ENCODE measurements at regions not wholly inside any gene's neighbourhood (a gene's known extent, or its start where the extent isn't known, plus 50 kb on each side); places are given as distances from the start of the nearest gene placed in this dataset.

GRCh38 chr9:23538067-23538402 lies 288.0 kb downstream of the ELAVL2 start:
- Histone ChIP-seq H2AK5ac (ENCODE audit: low read length) (no peak overlapping the region), H3K9me3 (ENCODE audit: insufficient read depth, low read depth, low read length) (no peaks in the 10 kb centered on the region), H4K12ac (ENCODE audit: low read depth, low read length) (no peak overlapping the region), H3K18ac (ENCODE audit: low read length) (no peak overlapping the region), H2AFZ (ENCODE audit: insufficient read depth, low read length, poor library complexity) (no peak overlapping the region), H3K36me3 (ENCODE audit: control insufficient read depth in 1 of 2, insufficient read depth in 2 of 2, low read length in 2 of 2) (no peaks in the 10 kb centered on the region), H3K4me2 (ENCODE audit: low read length) (peak overlapping the region; percentile 32), H3K27ac (ENCODE audit: low read depth, low read length) (no peak overlapping the region), H3K4me3 (ENCODE audit: low read depth, low read length) (no peak overlapping the region), H2BK120ac (ENCODE audit: insufficient read depth, low read length, poor library complexity) (no peak overlapping the region), H3K79me2 (ENCODE audit: control insufficient read depth, insufficient read depth, low read length, poor library complexity) (no peaks in the 10 kb centered on the region), H4K91ac (ENCODE audit: low read depth, low read length) (no peak overlapping the region), H2BK12ac (ENCODE audit: low read length) (no peak overlapping the region), H3K9ac (ENCODE audit: low read length) (no peak overlapping the region), H2BK5ac (ENCODE audit: low read depth, low read length, poor library complexity) (no peak overlapping the region), H3K4ac (ENCODE audit: low read depth, low read length) (no peak overlapping the region), H3K4me1 (ENCODE audit: control insufficient read depth in 1 of 2, insufficient read depth in 2 of 2, low read length in 2 of 2) (peaks cover 2 to 3% of the 10 kb centered on the region in 2 experiments), H4K8ac (ENCODE audit: low read depth, low read length) (no peak overlapping the region), H3K27me3 (ENCODE audit: insufficient read depth, low read length) (no peaks in the 10 kb centered on the region), H3K79me1 (ENCODE audit: low read length) (no peaks in the 10 kb centered on the region), H3K23ac (ENCODE audit: low read length) (no peak overlapping the region), H3K14ac (ENCODE audit: low read length) (no peak overlapping the region)
- DNase-seq: no peak
- WGBS (ENCODE audit: extremely low coverage, insufficient coverage, insufficient read length): no CpG with 5 or more reads among the region's 12 CpGs

DNA sequence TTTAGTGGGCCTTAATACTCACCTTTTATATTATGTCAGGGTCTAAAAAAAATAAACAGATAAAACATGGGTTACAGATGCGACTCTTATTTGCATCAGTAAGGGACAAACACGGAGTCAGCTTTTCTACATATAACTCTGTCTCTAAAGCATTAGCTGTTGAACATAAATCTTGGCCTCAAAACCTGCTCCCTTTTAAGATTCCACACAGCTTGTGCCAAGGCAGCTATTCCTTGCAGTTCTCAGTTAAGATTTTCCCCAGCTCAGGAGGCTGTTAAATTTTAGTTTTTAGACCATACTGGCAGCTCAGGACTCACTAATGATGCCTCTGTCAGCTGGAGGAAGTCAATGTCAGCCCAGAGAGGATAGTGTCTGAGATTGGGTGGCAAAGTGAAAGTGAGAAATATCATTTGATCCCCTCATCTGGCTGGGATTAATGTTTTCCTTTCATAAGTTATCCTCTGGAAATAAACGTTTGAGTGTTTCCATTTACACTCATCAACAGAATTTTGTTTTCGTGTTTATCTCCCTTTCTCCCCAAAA lies 287.5 kb downstream of the ELAVL2 start:
- Histone ChIP-seq H2BK120ac (ENCODE audit: insufficient read depth, low read length, poor library complexity) (no peak overlapping the region), H3K4me3 (ENCODE audit: low read depth, low read length) (no peak overlapping the region), H4K8ac (ENCODE audit: low read depth, low read length) (no peak overlapping the region), H2BK5ac (ENCODE audit: low read depth, low read length, poor library complexity) (no peak overlapping the region), H3K36me3 (ENCODE audit: control insufficient read depth in 1 of 2, insufficient read depth in 2 of 2, low read length in 2 of 2) (no peaks in the 10 kb centered on the region), H3K79me2 (ENCODE audit: control insufficient read depth, insufficient read depth, low read length, poor library complexity) (no peaks in the 10 kb centered on the region), H2AK5ac (ENCODE audit: low read length) (no peak overlapping the region), H3K14ac (ENCODE audit: low read length) (no peak overlapping the region), H3K9me3 (ENCODE audit: insufficient read depth, low read depth, low read length) (no peaks in the 10 kb centered on the region), H3K23ac (ENCODE audit: low read length) (no peak overlapping the region), H3K18ac (ENCODE audit: low read length) (no peak overlapping the region), H3K4me1 (ENCODE audit: control insufficient read depth in 1 of 2, insufficient read depth in 2 of 2, low read length in 2 of 2) (peaks cover 2 to 3% of the 10 kb centered on the region in 2 experiments), H3K79me1 (ENCODE audit: low read length) (no peaks in the 10 kb centered on the region), H3K4ac (ENCODE audit: low read depth, low read length) (no peak overlapping the region), H3K9ac (ENCODE audit: low read length) (no peak overlapping the region), H2BK12ac (ENCODE audit: low read length) (no peak overlapping the region), H4K12ac (ENCODE audit: low read depth, low read length) (no peak overlapping the region), H4K91ac (ENCODE audit: low read depth, low read length) (no peak overlapping the region), H3K27me3 (ENCODE audit: insufficient read depth, low read length) (no peaks in the 10 kb centered on the region), H3K4me2 (ENCODE audit: low read length) (no peak overlapping the region), H3K27ac (ENCODE audit: low read depth, low read length) (no peak overlapping the region), H2AFZ (ENCODE audit: insufficient read depth, low read length, poor library complexity) (no peak overlapping the region)
- DNase-seq: no peak
- no CpG with 5 or more reads among the region's 4 CpGs for whole genome bisulfite sequencing (ENCODE audit: extremely low coverage, insufficient coverage, insufficient read length)

DNA sequence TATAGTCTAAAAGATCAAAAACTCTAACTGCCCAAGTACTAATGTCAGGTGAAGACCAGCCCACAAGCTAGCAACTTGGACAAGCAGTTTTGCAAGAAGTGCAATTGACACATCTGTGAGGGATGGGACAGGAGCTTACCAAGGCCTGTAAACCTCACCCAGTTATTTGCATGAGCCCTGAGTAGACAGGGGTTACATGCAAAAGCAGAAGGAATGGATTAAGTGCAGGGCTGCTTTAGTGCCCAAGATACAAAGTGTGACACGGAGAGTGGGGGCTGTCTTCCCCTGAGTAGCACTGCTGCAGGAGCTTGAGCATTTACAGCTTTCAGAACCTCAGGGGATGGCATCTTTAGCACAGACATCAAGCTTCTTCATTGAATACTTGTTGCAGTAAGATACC lies 286.7 kb downstream of the ELAVL2 start:
- no peak overlapping the region for H3K18ac ChIP-seq (ENCODE audit: low read length)
- H3K4me2 ChIP-seq (ENCODE audit: low read length): no peak overlapping the region
- H3K4me1 ChIP-seq (ENCODE audit: control insufficient read depth in 1 of 2, insufficient read depth in 2 of 2, low read length in 2 of 2): peaks cover 2 to 3% of the 10 kb centered on the region in 2 experiments
- no peak overlapping the region for H2AFZ ChIP-seq (ENCODE audit: insufficient read depth, low read length, poor library complexity)
- no peak overlapping the region for H2BK5ac ChIP-seq (ENCODE audit: low read depth, low read length, poor library complexity)
- H3K9me3 ChIP-seq (ENCODE audit: insufficient read depth, low read depth, low read length): no peaks in the 10 kb centered on the region
- H3K4me3 ChIP-seq (ENCODE audit: low read depth, low read length): no peak overlapping the region
- H4K91ac ChIP-seq (ENCODE audit: low read depth, low read length): no peak overlapping the region
- H3K14ac ChIP-seq (ENCODE audit: low read length): no peak overlapping the region
- H3K36me3 ChIP-seq (ENCODE audit: control insufficient read depth in 1 of 2, insufficient read depth in 2 of 2, low read length in 2 of 2): no peaks in the 10 kb centered on the region
- no peak overlapping the region for H4K8ac ChIP-seq (ENCODE audit: low read depth, low read length)
- no peak overlapping the region for H3K27ac ChIP-seq (ENCODE audit: low read depth, low read length)
- H3K79me1 ChIP-seq (ENCODE audit: low read length): no peaks in the 10 kb centered on the region
- WGBS (ENCODE audit: extremely low coverage, insufficient coverage, insufficient read length): no CpG with 5 or more reads among the region's 1 CpG
- no peak overlapping the region for H4K12ac ChIP-seq (ENCODE audit: low read depth, low read length)
- H3K27me3 ChIP-seq (ENCODE audit: insufficient read depth, low read length): no peaks in the 10 kb centered on the region
- DNase-seq: no peak
- H2AK5ac ChIP-seq (ENCODE audit: low read length): no peak overlapping the region
- no peak overlapping the region for H3K4ac ChIP-seq (ENCODE audit: low read depth, low read length)
- H3K9ac ChIP-seq (ENCODE audit: low read length): no peak overlapping the region
- no peak overlapping the region for H2BK120ac ChIP-seq (ENCODE audit: insufficient read depth, low read length, poor library complexity)
- peak overlapping the region; percentile 46 for H3K23ac ChIP-seq (ENCODE audit: low read length)
- H3K79me2 ChIP-seq (ENCODE audit: control insufficient read depth, insufficient read depth, low read length, poor library complexity): no peaks in the 10 kb centered on the region
- H2BK12ac ChIP-seq (ENCODE audit: low read length): no peak overlapping the region

DNA sequence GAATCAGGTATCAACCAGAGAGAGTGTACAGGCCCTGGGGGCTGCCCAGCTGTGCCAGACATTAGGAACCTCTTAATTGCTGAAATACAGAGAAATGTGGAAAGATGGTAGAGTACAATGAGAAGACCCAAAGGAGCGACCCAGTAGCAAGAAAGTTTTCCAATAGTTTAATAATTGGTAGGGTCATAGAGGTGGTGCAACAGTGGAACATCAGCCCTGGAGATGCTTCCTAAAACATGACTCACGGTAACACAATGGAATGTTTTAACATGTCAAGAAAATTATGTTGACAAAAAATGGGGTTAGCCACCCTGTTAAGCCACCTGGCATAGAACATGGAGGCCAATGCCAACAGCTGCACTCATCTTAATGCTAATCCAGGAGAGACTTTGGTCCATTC lies 284.1 kb downstream of the ELAVL2 start:
- H3K14ac ChIP-seq (ENCODE audit: low read length): no peak overlapping the region
- no peak overlapping the region for H4K91ac ChIP-seq (ENCODE audit: low read depth, low read length)
- no peak overlapping the region for H4K12ac ChIP-seq (ENCODE audit: low read depth, low read length)
- no peak overlapping the region for H3K4ac ChIP-seq (ENCODE audit: low read depth, low read length)
- no peak overlapping the region for H2BK12ac ChIP-seq (ENCODE audit: low read length)
- H3K4me3 ChIP-seq (ENCODE audit: low read depth, low read length): no peak overlapping the region
- H3K27me3 ChIP-seq (ENCODE audit: insufficient read depth, low read length): no peaks in the 10 kb centered on the region
- H3K4me1 ChIP-seq (ENCODE audit: control insufficient read depth in 1 of 2, insufficient read depth in 2 of 2, low read length in 2 of 2): peaks cover 2 to 3% of the 10 kb centered on the region in 2 experiments
- no peaks in the 10 kb centered on the region for H3K36me3 ChIP-seq (ENCODE audit: control insufficient read depth in 1 of 2, insufficient read depth in 2 of 2, low read length in 2 of 2)
- H3K9ac ChIP-seq (ENCODE audit: low read length): no peak overlapping the region
- WGBS (ENCODE audit: extremely low coverage, insufficient coverage, insufficient read length): no CpG with 5 or more reads among the region's 2 CpGs
- no peak overlapping the region for H3K4me2 ChIP-seq (ENCODE audit: low read length)
- no peaks in the 10 kb centered on the region for H3K79me2 ChIP-seq (ENCODE audit: control insufficient read depth, insufficient read depth, low read length, poor library complexity)
- H2AK5ac ChIP-seq (ENCODE audit: low read length): no peak overlapping the region
- H2AFZ ChIP-seq (ENCODE audit: insufficient read depth, low read length, poor library complexity): no peak overlapping the region
- no peaks in the 10 kb centered on the region for H3K9me3 ChIP-seq (ENCODE audit: insufficient read depth, low read depth, low read length)
- no peak for DNase-seq
- H4K8ac ChIP-seq (ENCODE audit: low read depth, low read length): no peak overlapping the region
- no peak overlapping the region for H2BK120ac ChIP-seq (ENCODE audit: insufficient read depth, low read length, poor library complexity)
- H3K27ac ChIP-seq (ENCODE audit: low read depth, low read length): no peak overlapping the region
- H3K79me1 ChIP-seq (ENCODE audit: low read length): no peaks in the 10 kb centered on the region
- no peak overlapping the region for H2BK5ac ChIP-seq (ENCODE audit: low read depth, low read length, poor library complexity)
- no peak overlapping the region for H3K18ac ChIP-seq (ENCODE audit: low read length)
- H3K23ac ChIP-seq (ENCODE audit: low read length): no peak overlapping the region
